OCI-LY3 (cell line): ENCODE measurements at regions not wholly inside any gene's neighbourhood (a gene's known extent, or its start where the extent isn't known, plus 50 kb on each side); places are given as distances from the start of the nearest gene placed in this dataset.
A peak's percentile ranks its signal among the peaks of the same experiment; 100 is the strongest.

Experiments
- CTCF ChIP-seq: fragments of 200-600, 300-600 bp; sonication (generic); IDR thresholded peaks from 2 replicates; pipeline ENCODE4 v1.5.1; 2014; ENCODE audit warnings: antibody characterized with exemption, low read length, low read depth
- EZH2phosphoT487 ChIP-seq: fragments of 200-600 bp; shearing (Covaris generic); IDR thresholded peaks from 2 replicates; pipeline ENCODE4 v1.6.1; 2018; ENCODE audit warnings: antibody characterized with exemption, mixed run types, low read depth

- TF ChIP-seq CTCF: peak; percentile 76
- no peak for TF ChIP-seq EZH2phosphoT487
Observed at GRCh38 chr4:134024251-134024650, 177.3 kb downstream of the PABPC4L start.
